Activated CD4-positive, alpha-beta T cell treated with anti-CD3 and anti-CD28 coated beads for 36 hours (primary cell): ENCODE measurements at regions not wholly inside any gene's neighbourhood (a gene's known extent, or its start where the extent isn't known, plus 50 kb on each side); places are given as distances from the start of the nearest gene placed in this dataset.
"Not testable (repeated sequence)": the region's sequence is repeated elsewhere in the genome, so short reads cannot be mapped to it uniquely, and the experiment has no call there.

Experiments used
- ATAC-seq: fragments of 200-7000 bp; cut with Tn5 transposase; one replicate; pipeline ENCODE4 v1.10.0; 2021; ENCODE audit warnings: mild to moderate bottlenecking, moderate library complexity
- CTCF ChIA-PET: fragments of 350-600 bp; sonication (Branson Sonifier 250); formaldehyde crosslinking; loops from one replicate; lab custom pipeline; 2021; ENCODE audit warnings: antibody characterized with exemption; lab: Charles Lee
- POLR2A ChIA-PET: fragments of 350-600 bp; sonication (Branson Sonifier 250); formaldehyde crosslinking; loops from one replicate; lab custom pipeline; 2021; ENCODE audit warnings: antibody characterized with exemption, inconsistent platforms; lab: Charles Lee
- DNase-seq: peaks from one replicate; pipeline ENCODE4 v3.0.0-alpha.2; 2020
- H3K27ac Mint-ChIP-seq: one replicate; pipeline ENCODE4 v1.8.0; 2021; ENCODE audit warnings: mixed read lengths
- H3K27me3 Mint-ChIP-seq: one replicate; pipeline ENCODE4 v1.8.0; 2021; ENCODE audit warnings: mixed read lengths
- H3K36me3 Mint-ChIP-seq: one replicate; pipeline ENCODE4 v1.8.0; 2021; ENCODE audit warnings: low read depth, mixed read lengths
- H3K4me1 Mint-ChIP-seq: one replicate; pipeline ENCODE4 v1.8.0; 2021; ENCODE audit warnings: mixed read lengths
- H3K4me3 Mint-ChIP-seq: one replicate; pipeline ENCODE4 v1.8.0; 2021; ENCODE audit warnings: mild to moderate bottlenecking, moderate library complexity, mixed read lengths
- H3K9me3 Mint-ChIP-seq: one replicate; pipeline ENCODE4 v1.8.0; 2021; ENCODE audit warnings: low read depth, mixed read lengths
- intact Hi-C, 2 experiments: fragments of 100-400 bp; cut with DNase I in 1 of 2; cut with micrococcal nuclease in 1 of 2; formaldehyde crosslinking; loops; one replicate each; pipeline versions ENCODE4 v1.14.2 to v1.15.1; 2022 to 2024; cut with DNase I, micrococcal nuclease

DNA sequence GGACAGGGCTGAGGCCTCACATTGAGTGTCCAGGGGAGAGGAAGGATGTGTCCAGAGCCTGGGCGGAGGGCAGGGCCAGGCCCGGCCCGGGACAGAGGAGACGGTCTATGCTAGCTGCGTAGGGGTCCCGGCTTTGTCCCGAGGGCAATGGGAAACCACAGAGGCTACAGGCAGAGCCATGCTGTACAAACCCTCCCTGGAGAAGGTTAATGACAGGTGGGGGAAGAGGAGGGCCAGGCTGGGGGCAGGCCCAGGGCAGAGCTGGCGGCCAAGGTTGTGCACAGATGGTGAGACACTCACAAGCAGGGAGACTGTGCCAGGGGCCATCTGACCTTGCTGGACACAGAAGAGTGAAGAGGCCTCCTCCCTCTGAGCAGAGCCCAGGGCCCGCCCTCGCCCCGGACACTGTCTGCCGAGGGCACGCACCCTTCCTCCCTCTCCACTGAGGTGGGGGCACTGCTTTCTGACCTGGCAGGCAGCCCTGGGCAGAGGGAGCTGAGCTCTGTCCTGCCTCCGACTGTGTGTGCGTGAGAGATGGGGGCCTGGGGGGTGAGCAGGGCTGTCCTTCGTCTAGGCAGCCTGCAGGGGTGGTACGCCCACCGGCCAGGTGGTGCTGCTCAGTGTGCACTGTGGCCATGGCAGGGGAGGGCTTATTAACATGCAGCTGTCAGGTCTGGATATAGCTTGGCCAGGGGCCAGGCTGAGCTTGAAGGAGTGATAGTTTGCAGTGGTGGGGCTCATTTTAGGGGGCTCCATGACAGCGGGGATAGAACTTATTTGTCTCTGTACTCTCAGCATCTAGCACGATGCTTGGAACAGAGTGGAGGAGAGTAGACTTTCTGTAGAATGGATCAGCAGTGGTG, 75.7 kb upstream of the LRPAP1 start:
- no peaks in the 10 kb centered on the region for H3K27me3 Mint-ChIP-seq
- H3K4me1 Mint-ChIP-seq: no peaks in the 10 kb centered on the region
- H3K9me3 Mint-ChIP-seq: peaks cover 2% of the 10 kb centered on the region
- H3K36me3 Mint-ChIP-seq: no peaks in the 10 kb centered on the region
- ATAC-seq: no peak
- POLR2A ChIA-PET: no interaction called here
- intact Hi-C loops: no loop called here
- no peak overlapping the region for H3K4me3 Mint-ChIP-seq
- CTCF ChIA-PET: no interaction called here
- H3K27ac Mint-ChIP-seq: no peak overlapping the region
- DNase-seq: no peak

GRCh38 chr4:3606850-3607249, 74.6 kb upstream of the LRPAP1 start:
- intact Hi-C loops, H3K4me3 Mint-ChIP-seq: not testable (repeated sequence)

DNA sequence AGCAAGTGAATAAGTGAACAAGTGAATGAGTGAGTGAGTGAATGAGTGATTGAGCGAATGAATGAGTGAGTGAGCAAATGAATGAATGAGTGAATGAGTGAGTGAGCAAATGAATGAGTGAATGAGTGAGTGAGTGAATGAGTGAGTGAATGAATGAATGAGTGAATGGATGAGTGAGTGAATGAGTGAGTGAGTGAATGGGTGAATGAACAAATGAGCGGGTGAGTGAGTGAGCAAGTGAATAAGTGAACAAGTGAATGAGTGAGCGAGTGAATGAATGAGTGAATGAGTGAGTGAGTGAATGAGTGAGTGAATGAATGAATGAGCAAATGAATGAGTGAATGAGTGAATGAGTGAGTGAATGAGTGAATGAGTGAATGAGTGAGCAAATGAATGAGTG, 74.0 kb upstream of the LRPAP1 start:
- ATAC-seq, H3K9me3 Mint-ChIP-seq, intact Hi-C loops, H3K4me1 Mint-ChIP-seq, CTCF ChIA-PET, H3K4me3 Mint-ChIP-seq, H3K36me3 Mint-ChIP-seq, H3K27ac Mint-ChIP-seq, POLR2A ChIA-PET, H3K27me3 Mint-ChIP-seq, DNase-seq: not testable (repeated sequence)

More at GRCh38 chr4:3606850-3607249, 74.6 kb upstream of the LRPAP1 start:
- DNase-seq: peak; percentile 22
- POLR2A ChIA-PET, H3K4me1 Mint-ChIP-seq, CTCF ChIA-PET, H3K27ac Mint-ChIP-seq, H3K9me3 Mint-ChIP-seq, H3K27me3 Mint-ChIP-seq, H3K36me3 Mint-ChIP-seq: not testable (repeated sequence)
- ATAC-seq: peak; percentile 58

DNA sequence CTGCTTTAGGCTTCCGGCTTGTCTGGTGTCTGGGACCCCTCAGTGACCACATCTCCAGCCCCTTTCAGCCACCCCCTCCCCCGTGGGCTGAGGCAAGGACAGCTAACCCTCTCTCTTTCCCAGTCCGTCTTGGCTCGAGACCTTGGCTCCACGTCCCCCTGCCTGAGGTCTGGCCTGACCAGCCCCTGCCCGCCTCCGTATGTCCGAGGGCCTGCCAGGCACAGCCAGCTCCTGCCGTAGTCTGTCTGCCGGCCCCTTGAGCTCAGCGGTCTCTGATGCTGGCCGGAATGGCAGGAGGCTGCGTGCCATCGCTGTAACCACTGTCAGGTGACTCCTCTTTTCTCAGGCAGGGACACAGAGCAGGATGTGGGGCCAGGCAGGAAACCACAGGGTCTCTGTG, 73.3 kb upstream of the LRPAP1 start:
- DNase-seq (no peak), ATAC-seq (no peak)
- Mint-ChIP-seq H3K27me3 (no peaks in the 10 kb centered on the region), H3K36me3 (no peaks in the 10 kb centered on the region), H3K4me3 (no peak overlapping the region), H3K4me1 (no peaks in the 10 kb centered on the region), H3K9me3 (peaks cover 2% of the 10 kb centered on the region), H3K27ac (no peak overlapping the region)
- POLR2A ChIA-PET: no interaction called here
- CTCF ChIA-PET: no interaction called here
- intact Hi-C loops: no loop called here

DNA sequence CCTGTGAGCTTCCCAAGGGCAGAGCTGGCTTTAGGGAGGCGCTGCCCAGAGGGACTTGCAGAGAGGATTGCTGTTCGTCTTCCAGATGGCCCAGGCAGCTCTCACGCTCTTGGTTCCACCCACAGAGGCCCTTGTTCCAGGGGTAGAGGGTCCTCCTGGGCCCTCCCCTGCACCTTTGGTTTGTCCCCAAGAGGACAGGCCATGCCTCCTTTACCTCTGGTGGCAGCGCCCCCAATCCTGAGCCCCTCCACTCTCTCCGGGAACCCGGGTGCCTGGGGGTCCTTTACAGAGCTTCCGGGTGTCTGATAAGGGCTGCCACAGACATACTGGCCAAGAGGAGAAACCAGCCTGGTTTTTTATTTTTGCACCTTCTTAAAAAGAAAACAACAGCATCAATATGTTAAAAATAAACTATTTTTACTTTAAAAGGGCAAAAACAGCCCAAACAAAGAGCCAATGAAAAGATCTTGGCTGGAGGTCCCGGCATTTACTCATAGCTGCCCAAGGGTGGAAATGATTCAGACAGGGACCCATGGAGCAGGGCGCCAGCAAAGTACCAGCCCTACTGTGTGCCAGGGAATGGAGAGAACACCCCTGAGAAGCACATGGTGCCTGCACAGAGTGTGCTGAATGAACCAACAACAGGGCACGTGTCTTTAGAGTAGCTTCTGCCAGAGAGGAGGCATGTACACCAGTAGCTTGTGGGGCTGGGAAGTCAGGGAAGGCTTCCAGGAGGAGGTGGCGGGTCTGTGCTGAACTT, 70.8 kb upstream of the LRPAP1 start:
- H3K27ac Mint-ChIP-seq, H3K27me3 Mint-ChIP-seq, H3K4me3 Mint-ChIP-seq, H3K36me3 Mint-ChIP-seq, CTCF ChIA-PET, POLR2A ChIA-PET, ATAC-seq, H3K4me1 Mint-ChIP-seq, DNase-seq, intact Hi-C loops, H3K9me3 Mint-ChIP-seq: not testable (repeated sequence)

DNA sequence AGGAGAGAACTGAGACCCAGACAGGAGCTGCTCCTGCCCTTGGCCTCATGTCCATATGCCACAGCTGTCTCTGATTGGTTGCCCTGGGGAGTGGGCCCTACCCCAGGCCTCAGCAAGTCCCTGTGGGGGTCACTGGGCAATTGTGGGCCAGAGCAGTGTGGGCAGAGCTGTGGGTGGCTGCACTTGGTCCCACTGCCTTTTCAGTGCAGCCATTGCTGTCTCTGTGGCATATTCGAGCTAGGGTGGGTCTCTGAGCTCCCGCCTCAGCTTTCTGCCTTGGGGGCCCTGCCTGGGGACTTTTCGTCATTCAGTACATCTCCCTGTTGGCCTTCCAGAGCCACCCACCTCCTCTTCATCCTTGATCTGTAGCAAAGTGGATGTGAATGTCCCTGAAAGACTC, 69.8 kb upstream of the LRPAP1 start:
- Mint-ChIP-seq H3K9me3 (no peaks in the 10 kb centered on the region), H3K27ac (no peak overlapping the region), H3K4me3 (no peak overlapping the region), H3K27me3 (no peaks in the 10 kb centered on the region), H3K4me1 (no peaks in the 10 kb centered on the region), H3K36me3 (no peaks in the 10 kb centered on the region)
- ATAC-seq (no peak), DNase-seq (no peak)
- intact Hi-C loops: no loop called here
- CTCF ChIA-PET: no interaction called here
- POLR2A ChIA-PET: no interaction called here

- CTCF ChIA-PET, DNase-seq, intact Hi-C loops, H3K27me3 Mint-ChIP-seq, H3K4me1 Mint-ChIP-seq, H3K36me3 Mint-ChIP-seq, POLR2A ChIA-PET, H3K27ac Mint-ChIP-seq, H3K4me3 Mint-ChIP-seq, ATAC-seq, H3K9me3 Mint-ChIP-seq: not testable (repeated sequence)
Observed at GRCh38 chr4:3601108-3601690, 69.0 kb upstream of the LRPAP1 start.

DNA sequence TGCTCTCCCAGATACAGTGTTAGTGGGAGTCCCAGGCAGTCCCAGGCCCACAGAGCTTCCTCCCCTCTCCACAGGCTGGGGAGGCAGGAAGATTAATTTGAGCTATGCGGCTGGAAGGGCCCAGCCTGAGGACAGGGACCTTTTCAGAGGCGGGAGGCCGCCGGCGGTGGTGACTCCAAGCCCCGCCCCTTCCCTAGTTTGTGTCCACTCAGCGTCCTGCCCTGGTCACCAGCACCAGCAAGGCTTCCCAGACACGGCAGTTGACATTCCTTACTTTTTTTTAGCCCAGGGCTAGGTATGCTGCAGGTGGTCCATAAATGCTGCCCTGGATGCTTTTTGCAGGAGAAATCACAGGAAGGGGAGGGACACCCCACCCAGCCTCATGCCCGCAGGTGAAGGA, 67.7 kb upstream of the LRPAP1 start:
- H3K36me3 Mint-ChIP-seq: no peaks in the 10 kb centered on the region
- H3K27me3 Mint-ChIP-seq: peaks cover 3% of the 10 kb centered on the region
- no peak overlapping the region for H3K27ac Mint-ChIP-seq
- DNase-seq: no peak
- H3K9me3 Mint-ChIP-seq: no peaks in the 10 kb centered on the region
- ATAC-seq: no peak
- POLR2A ChIA-PET: no interaction called here
- CTCF ChIA-PET: interaction anchor here (0.6 kb wide), 1 partner anchor 919 kb away, joined by 3 read pairs; no protein-coding TSS in a partner anchor
- H3K4me3 Mint-ChIP-seq: no peak overlapping the region
- H3K4me1 Mint-ChIP-seq: no peaks in the 10 kb centered on the region
- intact Hi-C loops: no loop called here

DNA sequence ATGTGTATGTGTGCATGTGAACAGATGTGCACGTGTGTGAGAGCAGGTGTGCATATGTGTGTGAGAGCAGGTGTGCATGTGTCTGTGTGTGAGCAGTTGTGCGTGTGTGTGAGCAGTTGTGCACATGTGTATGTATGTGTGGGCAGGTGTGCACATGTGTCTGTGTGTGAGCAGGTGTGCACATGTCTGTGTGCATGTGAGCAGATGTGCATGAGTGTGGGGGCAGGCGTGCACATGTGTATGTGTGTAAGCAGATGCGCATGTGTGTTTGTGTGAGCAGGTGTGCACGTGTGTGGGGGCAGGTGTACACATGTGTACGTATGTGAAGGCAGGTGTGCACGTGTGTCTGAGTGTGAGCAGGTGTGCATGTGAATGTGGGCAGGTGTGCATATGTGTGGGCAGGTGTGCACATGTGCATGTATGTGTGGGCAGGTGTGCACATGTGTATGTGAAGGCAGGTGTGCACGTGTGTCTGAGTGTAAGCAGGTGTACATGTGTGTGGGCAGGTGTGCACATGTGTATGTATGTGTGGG, 66.5 kb upstream of the LRPAP1 start:
- Mint-ChIP-seq H3K27me3 (peaks cover 8% of the 10 kb centered on the region), H3K27ac (no peak overlapping the region), H3K9me3 (no peaks in the 10 kb centered on the region), H3K36me3 (no peaks in the 10 kb centered on the region), H3K4me1 (no peaks in the 10 kb centered on the region), H3K4me3 (no peak overlapping the region)
- intact Hi-C loops: no loop called here
- ATAC-seq (no peak), DNase-seq (no peak)
- POLR2A ChIA-PET: no interaction called here
- CTCF ChIA-PET: no interaction called here

DNA sequence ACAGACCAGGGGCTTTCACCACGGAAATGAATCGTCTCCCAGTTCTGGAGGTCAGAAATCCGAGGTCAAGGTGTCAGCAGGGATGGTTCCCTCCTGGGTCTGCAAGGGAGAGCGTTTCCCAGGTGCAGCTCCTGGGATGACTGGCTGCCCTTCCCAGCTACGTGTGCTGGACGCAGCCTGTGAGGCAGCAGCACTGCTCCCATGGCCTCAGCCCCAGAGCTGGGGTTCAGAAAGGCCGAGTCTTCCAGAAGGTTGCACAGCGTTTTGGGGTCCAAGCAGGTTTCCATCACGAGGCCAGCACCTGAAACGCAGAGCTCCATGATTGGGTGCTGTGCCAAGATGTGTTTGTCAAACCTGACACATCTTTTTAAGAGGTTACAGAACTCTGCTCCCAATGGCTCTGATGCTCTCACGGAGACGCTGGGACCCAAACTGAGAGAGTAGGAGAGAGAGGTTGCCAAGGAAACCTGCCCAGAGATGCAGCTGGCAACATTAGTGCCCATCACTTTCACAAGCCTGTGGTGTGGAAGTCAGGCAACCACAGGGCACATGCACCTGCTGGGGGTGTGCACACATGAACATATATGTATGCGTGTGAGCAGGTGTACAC, 65.8 kb upstream of the LRPAP1 start:
- ATAC-seq, H3K27ac Mint-ChIP-seq, H3K36me3 Mint-ChIP-seq, CTCF ChIA-PET, POLR2A ChIA-PET, DNase-seq, H3K4me1 Mint-ChIP-seq, intact Hi-C loops, H3K9me3 Mint-ChIP-seq, H3K27me3 Mint-ChIP-seq, H3K4me3 Mint-ChIP-seq: not testable (repeated sequence)

DNA sequence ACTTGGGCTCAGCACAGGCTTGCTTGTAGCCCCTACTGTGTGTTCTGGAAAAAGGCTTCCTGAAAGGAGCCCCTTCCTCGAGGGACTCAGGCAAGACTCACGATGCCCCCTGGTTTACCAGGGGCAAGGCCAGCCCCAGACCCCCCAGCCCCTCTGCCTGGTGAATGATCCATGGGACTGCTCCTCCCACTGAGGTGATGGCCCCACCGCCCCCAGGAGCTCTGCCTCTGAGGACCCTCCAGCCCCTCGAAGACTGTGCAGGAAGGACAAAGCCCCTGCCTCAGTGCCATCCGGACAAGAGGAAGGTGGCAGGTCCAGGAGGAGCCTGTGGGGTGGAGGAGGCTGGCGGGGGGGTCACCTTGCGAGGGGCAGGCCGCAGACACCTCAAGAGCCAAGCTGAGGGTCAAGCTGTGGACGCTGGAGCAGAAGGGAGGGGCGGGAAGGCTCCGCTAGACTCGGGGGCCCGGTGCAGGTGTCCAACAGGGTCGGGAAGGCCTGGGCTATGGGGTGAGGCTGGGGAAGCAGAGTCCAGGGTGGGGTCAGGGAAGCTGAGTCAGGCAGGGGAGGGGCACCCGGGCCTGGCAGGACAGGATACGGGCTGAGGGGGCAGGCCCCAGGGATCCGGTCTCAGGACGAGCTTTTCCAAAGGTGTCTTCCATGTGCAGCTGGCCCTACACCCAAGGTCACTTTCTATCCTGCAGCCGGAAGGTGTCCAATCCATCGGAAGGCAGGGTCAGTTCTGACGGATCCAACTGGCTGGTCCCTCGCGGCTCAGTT, 64.9 kb upstream of the LRPAP1 start:
- H3K4me3 Mint-ChIP-seq, CTCF ChIA-PET, H3K27ac Mint-ChIP-seq, DNase-seq, ATAC-seq, H3K36me3 Mint-ChIP-seq, H3K9me3 Mint-ChIP-seq, POLR2A ChIA-PET, H3K4me1 Mint-ChIP-seq, intact Hi-C loops: not testable (repeated sequence)
- H3K27me3 Mint-ChIP-seq: peaks cover 13% of the 10 kb centered on the region
